ENCODE measurements at regions not wholly inside any gene's neighbourhood (a gene's known extent, or its start where the extent isn't known, plus 50 kb on each side); places are given as distances from the start of the nearest gene placed in this dataset.
"Not testable (repeated sequence)": the region's sequence is repeated elsewhere in the genome, so short reads cannot be mapped to it uniquely, and the experiment has no call there.

DNA sequence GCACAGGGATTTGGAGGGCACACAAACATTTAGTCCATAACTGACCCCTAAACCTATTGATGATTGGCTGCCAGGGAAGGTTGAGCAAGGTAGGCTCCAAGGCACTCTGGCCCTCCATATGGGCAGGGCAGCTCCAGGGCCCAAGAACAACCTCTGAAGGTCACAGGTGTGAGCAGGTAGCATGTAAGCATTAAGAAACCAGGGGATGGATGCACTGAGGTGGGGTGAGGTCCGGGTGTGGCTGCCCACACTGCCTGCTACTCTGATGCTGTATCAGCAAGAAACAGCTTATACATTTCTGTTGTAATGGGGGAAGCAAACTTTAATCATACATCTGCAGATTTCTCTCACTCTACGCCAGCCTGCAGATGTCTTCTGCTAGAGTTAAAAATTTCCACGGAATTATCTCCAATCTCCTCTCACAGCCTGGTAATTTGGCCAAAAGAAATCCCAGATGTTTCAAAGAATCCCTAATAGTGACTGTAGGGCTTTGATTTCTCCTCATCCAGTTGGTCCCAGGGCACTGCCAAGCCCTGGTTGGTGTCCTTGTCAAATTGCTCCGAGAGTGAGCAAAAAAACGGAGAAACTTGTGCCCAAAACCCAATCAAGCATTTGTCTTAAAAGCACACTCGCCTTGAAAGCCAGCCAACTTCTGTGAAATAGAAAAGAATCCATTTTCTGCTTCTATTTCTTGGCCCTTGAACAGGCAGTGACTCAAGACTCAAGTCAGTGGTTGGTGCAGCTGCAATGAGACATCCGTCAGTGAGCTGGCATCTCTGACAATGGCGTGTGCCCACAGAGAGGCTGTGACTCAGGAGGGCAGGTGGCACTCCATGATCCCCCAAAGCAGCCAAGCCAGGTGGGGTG, 72.5 kb upstream of the MRI1 start:
- Histone ChIP-seq H3K4me3 (no peak overlapping the region), H3K27me3 (no peaks in the 10 kb centered on the region), H3K36me3 (no peaks in the 10 kb centered on the region), H3K4me1 (ENCODE audit: insufficient read depth) (no peaks in the 10 kb centered on the region), H3K9me3 (no peaks in the 10 kb centered on the region), H3K27ac (no peak overlapping the region)
- 50 to 57% (median 56%) methylated on average over 8 of the region's 8 CpGs for WGBS, 3 donors
- TF ChIP-seq EP300 (IDR thresholded peaks at IDR 0.05) (no peak), POLR2A (IDR thresholded peaks at IDR 0.05) (no peak), CTCF (IDR thresholded peaks at IDR 0.05) (no peak)
- DNase-seq = no peak
- intact Hi-C loops (cut with DNase I) = no loop called here

DNA sequence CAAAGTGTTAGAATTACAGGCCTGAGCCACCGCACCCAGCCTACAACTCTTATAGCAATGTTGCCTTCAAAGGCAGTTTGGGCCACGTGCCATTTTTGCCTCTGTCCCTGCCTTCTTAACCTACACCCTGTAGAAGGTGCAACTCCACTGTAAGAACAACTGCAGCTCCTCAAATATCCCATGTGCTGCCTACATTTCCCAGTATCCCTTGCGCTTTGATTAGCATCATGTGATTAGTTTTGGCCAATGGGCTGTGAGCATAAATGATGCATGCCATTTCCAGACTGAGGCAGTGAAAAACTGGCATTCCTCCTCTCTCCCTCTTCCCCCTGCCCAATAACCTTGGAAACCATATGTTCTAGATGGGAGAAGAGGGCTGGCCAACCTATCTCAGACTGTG, 75.2 kb upstream of the MRI1 start:
- Histone ChIP-seq H3K4me1 (ENCODE audit: insufficient read depth) (no peaks in the 10 kb centered on the region), H3K27me3 (no peaks in the 10 kb centered on the region), H3K4me3 (no peak overlapping the region), H3K36me3 (no peaks in the 10 kb centered on the region), H3K27ac (no peak overlapping the region), H3K9me3 (no peaks in the 10 kb centered on the region)
- WGBS, 3 donors = 75 to 83% (median 80%) methylated on average over 3 of the region's 3 CpGs
- DNase-seq = no peak
- TF ChIP-seq CTCF (IDR thresholded peaks at IDR 0.05) (no peak), POLR2A (IDR thresholded peaks at IDR 0.05) (no peak), EP300 (IDR thresholded peaks at IDR 0.05) (no peak)
- intact Hi-C loops (cut with DNase I) = no loop called here

DNA sequence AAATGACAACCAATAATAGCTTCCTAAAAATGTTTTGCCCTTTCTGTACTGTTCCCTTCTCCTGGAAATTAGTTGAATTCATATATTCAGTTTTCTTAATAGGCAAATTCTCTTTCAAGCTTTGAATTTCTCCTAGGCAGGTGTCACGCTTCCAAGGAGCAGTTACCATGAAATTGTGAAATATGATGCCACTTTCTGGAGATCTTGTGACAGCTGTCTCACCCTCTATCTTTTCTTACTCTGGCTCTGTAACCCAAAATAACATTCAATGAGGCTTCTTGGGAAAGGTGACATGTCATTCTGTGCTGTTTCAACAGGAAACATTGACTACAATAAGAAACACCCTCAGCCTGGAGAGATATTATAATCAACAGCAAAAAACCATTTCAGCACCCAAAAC, 80.3 kb upstream of the MRI1 start:
- Histone ChIP-seq H3K9me3 (peaks cover 0 to 4% of the 10 kb centered on the region in 2 donors), H3K27ac (no peak overlapping the region), H3K4me1 (ENCODE audit: insufficient read depth) (no peaks in the 10 kb centered on the region), H3K4me3 (no peak overlapping the region), H3K36me3 (no peaks in the 10 kb centered on the region), H3K27me3 (no peaks in the 10 kb centered on the region)
- no peak for DNase-seq
- intact Hi-C loops (cut with DNase I) = no loop called here
- no peak for TF ChIP-seq CTCF (IDR thresholded peaks at IDR 0.05)
- no peak for TF ChIP-seq POLR2A (IDR thresholded peaks at IDR 0.05)
- TF ChIP-seq EP300 (IDR thresholded peaks at IDR 0.05) = no peak
- WGBS, 3 donors = 65 to 75% (median 73%) methylated on average over 1 of the region's 1 CpG

DNA sequence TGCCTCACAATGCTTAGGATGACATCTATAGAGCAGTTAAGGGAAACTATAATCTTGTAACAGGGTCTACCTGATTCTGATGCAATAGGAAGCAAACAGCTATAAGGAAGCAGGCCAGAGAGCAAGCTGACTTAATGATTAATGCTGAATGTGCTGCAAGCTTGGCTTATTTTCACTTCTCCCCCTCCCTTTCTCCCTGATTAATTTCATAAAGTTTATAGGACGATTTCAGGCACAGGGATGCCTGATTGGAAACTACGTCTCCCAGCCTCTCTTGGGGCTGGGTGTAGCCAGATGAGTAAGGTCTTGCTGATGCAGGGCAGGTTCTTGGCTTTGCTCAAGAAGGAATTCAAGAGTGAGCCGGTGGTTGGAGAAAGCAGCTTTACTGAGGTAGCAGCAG, 82.8 kb upstream of the MRI1 start:
- no peak overlapping the region for H3K27ac ChIP-seq

DNA sequence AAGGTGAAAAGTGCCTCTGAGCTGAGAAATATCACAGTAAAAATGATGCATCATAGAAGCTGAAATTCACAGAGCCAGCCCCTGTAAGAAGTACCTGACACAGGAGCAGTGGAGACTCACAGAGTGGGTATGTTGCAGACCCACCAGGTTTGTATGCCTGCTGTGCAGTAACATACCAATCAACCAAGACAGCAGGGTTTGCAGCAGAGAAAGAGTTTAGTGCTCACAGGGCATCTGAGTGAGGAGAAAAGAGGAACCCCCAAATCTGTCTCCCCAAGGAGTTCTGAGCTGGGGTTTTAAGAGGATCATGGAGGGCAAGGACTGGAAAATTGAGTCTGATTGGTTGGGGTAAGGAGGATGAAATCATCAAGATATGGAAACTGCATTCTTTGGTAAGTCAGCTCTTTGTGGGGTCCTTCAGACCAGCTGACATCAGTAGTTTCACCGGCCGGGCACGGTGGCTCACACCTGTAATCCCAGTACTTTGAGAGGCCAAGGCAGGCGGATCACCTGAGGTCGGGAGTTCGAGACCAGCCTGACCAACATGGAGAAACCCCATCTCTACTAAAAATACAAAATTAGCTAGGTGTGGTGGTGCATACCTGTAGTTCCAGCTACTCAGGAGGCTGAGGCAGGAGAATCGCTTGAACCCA, 83.5 kb upstream of the MRI1 start:
- H3K27me3 ChIP-seq; intact Hi-C loops (cut with DNase I); H3K36me3 ChIP-seq; H3K4me3 ChIP-seq; H3K4me1 ChIP-seq (ENCODE audit: insufficient read depth); H3K27ac ChIP-seq; H3K9me3 ChIP-seq; DNase-seq: not testable (repeated sequence)
- WGBS, 3 donors = 87 to 95% (median 89%) methylated on average over 7 of the region's 7 CpGs

More for the DNA sequence above, 82.8 kb upstream of the MRI1 start:
- Histone ChIP-seq H3K4me1 (ENCODE audit: insufficient read depth) (no peaks in the 10 kb centered on the region), H3K4me3 (no peak overlapping the region), H3K27me3 (no peaks in the 10 kb centered on the region), H3K36me3 (no peaks in the 10 kb centered on the region), H3K9me3 (peaks cover 0 to 4% of the 10 kb centered on the region in 2 donors)
- no peak for TF ChIP-seq CTCF (IDR thresholded peaks at IDR 0.05)
- intact Hi-C loops (cut with DNase I) = no loop called here
- 57 to 59% (median 59%) methylated on average over 3 of the region's 3 CpGs for WGBS, 3 donors
- DNase-seq = no peak

- H3K27ac ChIP-seq; intact Hi-C loops (cut with DNase I); H3K36me3 ChIP-seq; H3K4me1 ChIP-seq (ENCODE audit: insufficient read depth); H3K27me3 ChIP-seq; H3K4me3 ChIP-seq; H3K9me3 ChIP-seq; DNase-seq: not testable (repeated sequence)
- 81 to 86% (median 84%) methylated on average over 5 of the region's 5 CpGs for WGBS, 3 donors
These were observed 87.4 kb upstream of the MRI1 start for GRCh38 chr19:13676967-13677366.

GRCh38 chr19:13672480-13673175, 91.7 kb upstream of the MRI1 start:
- intact Hi-C loops (cut with DNase I); H3K4me1 ChIP-seq (ENCODE audit: insufficient read depth); H3K36me3 ChIP-seq; H3K9me3 ChIP-seq; H3K4me3 ChIP-seq; H3K27ac ChIP-seq; DNase-seq; H3K27me3 ChIP-seq: not testable (repeated sequence)
- WGBS, 3 donors = 90% methylated on average over 7 of the region's 7 CpGs
